ENCODE measurements at regions not wholly inside any gene's neighbourhood (a gene's known extent, or its start where the extent isn't known, plus 50 kb on each side); places are given as distances from the start of the nearest gene placed in this dataset.

DNA sequence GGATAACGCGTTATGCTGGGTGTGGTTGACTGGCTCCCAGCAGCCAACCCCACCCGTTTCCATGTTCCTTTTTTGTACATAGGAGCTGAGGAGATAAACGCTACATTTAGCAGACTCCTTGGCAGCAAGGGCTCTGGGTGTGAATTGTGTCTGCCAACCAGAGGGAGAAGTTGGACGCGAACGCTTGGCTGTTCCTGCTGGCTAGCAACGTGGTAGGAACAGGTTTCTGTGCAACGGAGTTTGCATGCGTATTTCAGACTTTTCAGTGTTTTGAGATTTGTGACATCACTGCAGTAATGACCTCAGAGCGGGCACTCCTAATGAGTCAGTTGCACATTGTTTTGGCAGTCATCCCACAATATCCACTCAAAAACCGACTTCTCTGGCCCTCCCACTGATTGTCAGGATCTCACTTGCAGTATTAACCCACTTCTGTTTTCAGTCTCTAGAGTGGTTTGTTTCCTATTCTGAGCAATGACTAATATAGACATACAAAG is 98.7 kb upstream of the RGS1 start:
- Histone ChIP-seq H3K36me3 (ENCODE audit: control insufficient read depth, insufficient read depth, low read length) (no peaks in the 10 kb centered on the region), H3K4me3 (ENCODE audit: low read length) (no peak overlapping the region), H3K27me3 (ENCODE audit: control insufficient read depth, insufficient read depth, low read length) (peaks cover 3% of the 10 kb centered on the region), H3K9me3 (ENCODE audit: control insufficient read depth, insufficient read depth, low read length) (no peaks in the 10 kb centered on the region), H3K27ac (ENCODE audit: low read length) (no peak overlapping the region), H3K4me1 (ENCODE audit: control insufficient read depth, insufficient read depth, low read length) (no peaks in the 10 kb centered on the region)
- no peak overlapping the region for H3K4me3 Mint-ChIP-seq
- WGBS (ENCODE audit: insufficient coverage) = 82% methylated on average over 12 of the region's 12 CpGs
- intact Hi-C loops (cut with micrococcal nuclease) = loop anchor here (1.0 to 5.0 kb wide), 3 partner anchors 40 to 330 kb away; partner anchors contain the start of gene RGS2
- H3K27ac Mint-ChIP-seq = no peak overlapping the region
- DNase-seq (peak in 1 of 2 donors; percentile 14), ATAC-seq (no peak)
- H3K27me3 Mint-ChIP-seq (ENCODE audit: low read depth in 2 of 2) = no peaks in the 10 kb centered on the region
- no peaks in the 10 kb centered on the region for H3K36me3 Mint-ChIP-seq
- H3K9me3 Mint-ChIP-seq = no peaks in the 10 kb centered on the region
- TF ChIP-seq, protein P1, sequence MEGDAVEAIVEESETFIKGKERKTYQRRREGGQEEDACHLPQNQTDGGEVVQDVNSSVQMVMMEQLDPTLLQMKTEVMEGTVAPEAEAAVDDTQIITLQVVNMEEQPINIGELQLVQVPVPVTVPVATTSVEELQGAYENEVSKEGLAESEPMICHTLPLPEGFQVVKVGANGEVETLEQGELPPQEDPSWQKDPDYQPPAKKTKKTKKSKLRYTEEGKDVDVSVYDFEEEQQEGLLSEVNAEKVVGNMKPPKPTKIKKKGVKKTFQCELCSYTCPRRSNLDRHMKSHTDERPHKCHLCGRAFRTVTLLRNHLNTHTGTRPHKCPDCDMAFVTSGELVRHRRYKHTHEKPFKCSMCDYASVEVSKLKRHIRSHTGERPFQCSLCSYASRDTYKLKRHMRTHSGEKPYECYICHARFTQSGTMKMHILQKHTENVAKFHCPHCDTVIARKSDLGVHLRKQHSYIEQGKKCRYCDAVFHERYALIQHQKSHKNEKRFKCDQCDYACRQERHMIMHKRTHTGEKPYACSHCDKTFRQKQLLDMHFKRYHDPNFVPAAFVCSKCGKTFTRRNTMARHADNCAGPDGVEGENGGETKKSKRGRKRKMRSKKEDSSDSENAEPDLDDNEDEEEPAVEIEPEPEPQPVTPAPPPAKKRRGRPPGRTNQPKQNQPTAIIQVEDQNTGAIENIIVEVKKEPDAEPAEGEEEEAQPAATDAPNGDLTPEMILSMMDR (IDR thresholded peaks at IDR 0.05) = no peak
- no peaks in the 10 kb centered on the region for H3K4me1 Mint-ChIP-seq

GRCh38 chr1:192477630-192478029 is 97.9 kb upstream of the RGS1 start:
- no CpG with 5 or more reads among the region's 2 CpGs for WGBS (ENCODE audit: insufficient coverage)
- Histone ChIP-seq H3K27ac (ENCODE audit: low read length) (no peak overlapping the region), H3K36me3 (ENCODE audit: control insufficient read depth, insufficient read depth, low read length) (no peaks in the 10 kb centered on the region), H3K9me3 (ENCODE audit: control insufficient read depth, insufficient read depth, low read length) (no peaks in the 10 kb centered on the region), H3K4me3 (ENCODE audit: low read length) (no peak overlapping the region), H3K27me3 (ENCODE audit: control insufficient read depth, insufficient read depth, low read length) (peaks cover 3% of the 10 kb centered on the region), H3K4me1 (ENCODE audit: control insufficient read depth, insufficient read depth, low read length) (no peaks in the 10 kb centered on the region)
- DNase-seq = peak in 1 of 2 donors; percentile 69
- H3K4me3 Mint-ChIP-seq = no peak overlapping the region
- no peak overlapping the region for H3K27ac Mint-ChIP-seq
- no peaks in the 10 kb centered on the region for H3K27me3 Mint-ChIP-seq (ENCODE audit: low read depth in 2 of 2)
- intact Hi-C loops (cut with micrococcal nuclease) = loop anchor here (1.0 to 5.0 kb wide), 3 partner anchors 40 to 330 kb away; partner anchors contain the start of gene RGS2
- no peaks in the 10 kb centered on the region for H3K36me3 Mint-ChIP-seq
- H3K4me1 Mint-ChIP-seq = no peaks in the 10 kb centered on the region
- TF ChIP-seq, protein P1 (IDR thresholded peaks at IDR 0.05) = peak; percentile 61
- H3K9me3 Mint-ChIP-seq = no peaks in the 10 kb centered on the region
- peak in 2 of 3 donors; percentile 70 to 74 for ATAC-seq

GRCh38 chr1:192485692-192486436 is 89.7 kb upstream of the RGS1 start:
- Mint-ChIP-seq H3K36me3 (no peaks in the 10 kb centered on the region), H3K4me3 (no peak overlapping the region), H3K27me3 (ENCODE audit: low read depth in 2 of 2) (no peaks in the 10 kb centered on the region), H3K9me3 (no peaks in the 10 kb centered on the region), H3K27ac (no peak overlapping the region), H3K4me1 (no peaks in the 10 kb centered on the region)
- Histone ChIP-seq H3K4me3 (ENCODE audit: low read length) (no peak overlapping the region), H3K27ac (ENCODE audit: low read length) (no peak overlapping the region), H3K27me3 (ENCODE audit: control insufficient read depth, insufficient read depth, low read length) (no peaks in the 10 kb centered on the region), H3K9me3 (ENCODE audit: control insufficient read depth, insufficient read depth, low read length) (no peaks in the 10 kb centered on the region), H3K36me3 (ENCODE audit: control insufficient read depth, insufficient read depth, low read length) (no peaks in the 10 kb centered on the region), H3K4me1 (ENCODE audit: control insufficient read depth, insufficient read depth, low read length) (no peaks in the 10 kb centered on the region)
- no CpG with 5 or more reads among the region's 1 CpG for WGBS (ENCODE audit: insufficient coverage)
- TF ChIP-seq, protein P1 (IDR thresholded peaks at IDR 0.05) = no peak
- ATAC-seq (no peak), DNase-seq (no peak)
- intact Hi-C loops (cut with micrococcal nuclease) = no loop called here

DNA sequence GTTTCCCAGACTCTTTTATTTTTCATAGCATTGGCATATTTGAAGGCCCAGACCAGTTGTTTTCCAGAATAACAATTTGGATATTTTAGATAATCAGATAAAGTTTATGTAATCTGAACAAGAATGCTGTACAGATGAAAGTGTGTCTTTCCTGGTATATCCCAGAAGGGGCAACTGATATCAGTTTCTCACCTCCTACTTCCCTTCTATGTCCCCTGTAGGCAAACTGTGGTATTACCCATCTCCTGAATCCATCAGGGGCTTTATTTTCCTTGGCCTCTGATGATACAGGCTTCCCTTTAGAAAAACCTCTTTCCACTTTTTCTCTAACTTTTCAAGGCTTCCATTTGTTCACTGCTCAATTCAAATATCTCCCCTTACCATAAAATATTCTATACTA is 87.5 kb upstream of the RGS1 start:
- DNase-seq (no peak), ATAC-seq (no peak)
- intact Hi-C loops (cut with micrococcal nuclease) = no loop called here
- Histone ChIP-seq H3K27me3 (ENCODE audit: control insufficient read depth, insufficient read depth, low read length) (no peaks in the 10 kb centered on the region), H3K9me3 (ENCODE audit: control insufficient read depth, insufficient read depth, low read length) (no peaks in the 10 kb centered on the region), H3K4me1 (ENCODE audit: control insufficient read depth, insufficient read depth, low read length) (no peaks in the 10 kb centered on the region), H3K27ac (ENCODE audit: low read length) (no peak overlapping the region), H3K36me3 (ENCODE audit: control insufficient read depth, insufficient read depth, low read length) (no peaks in the 10 kb centered on the region), H3K4me3 (ENCODE audit: low read length) (no peak overlapping the region)
- Mint-ChIP-seq H3K27me3 (ENCODE audit: low read depth in 2 of 2) (no peaks in the 10 kb centered on the region), H3K4me3 (no peak overlapping the region), H3K9me3 (no peaks in the 10 kb centered on the region), H3K27ac (no peak overlapping the region), H3K36me3 (no peaks in the 10 kb centered on the region), H3K4me1 (no peaks in the 10 kb centered on the region)
- TF ChIP-seq, protein P1 (IDR thresholded peaks at IDR 0.05) = no peak
